Epithelial cell of proximal tubule (primary cell): ENCODE measurements at regions not wholly inside any gene's neighbourhood (a gene's known extent, or its start where the extent isn't known, plus 50 kb on each side); places are given as distances from the start of the nearest gene placed in this dataset.

Experiments
- DNase-seq: peaks from one replicate; pipeline ENCODE4 v3.0.0-alpha.2; 2011; ENCODE audit warnings: low read depth
- H3K4me3 ChIP-seq: 2 replicates; pipeline ENCODE4 v1.5.1; 2011; ENCODE audit warnings: low read depth, mild to moderate bottlenecking, low read length
- CTCF ChIP-seq: conservative IDR thresholded peaks from 2 replicates; pipeline ENCODE4 v1.5.1; 2012; ENCODE audit warnings: low read depth, mild to moderate bottlenecking, low read length

DNA sequence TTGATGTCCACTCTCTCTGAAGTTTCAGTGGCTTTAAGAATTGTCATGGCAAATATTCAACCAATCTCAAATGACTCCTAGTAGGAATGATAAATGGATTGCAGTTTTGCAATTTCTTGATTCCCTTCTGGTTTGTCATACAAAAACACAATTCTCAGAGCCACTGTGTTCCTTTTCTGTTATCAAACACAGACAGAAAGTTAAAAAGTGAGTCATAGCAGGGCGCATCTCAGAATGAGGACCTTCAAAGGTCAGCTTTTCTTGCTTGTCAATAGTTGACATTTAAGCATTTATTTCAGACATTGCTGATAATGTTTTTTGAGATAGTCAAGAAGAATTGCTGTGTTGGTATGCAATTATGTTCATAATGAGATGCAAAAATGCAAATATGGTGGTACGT lies 405.9 kb downstream of the NR2F2 start:
- H3K4me3 ChIP-seq: no peak overlapping the region
- DNase-seq: no peak
- no peak for TF ChIP-seq CTCF

DNA sequence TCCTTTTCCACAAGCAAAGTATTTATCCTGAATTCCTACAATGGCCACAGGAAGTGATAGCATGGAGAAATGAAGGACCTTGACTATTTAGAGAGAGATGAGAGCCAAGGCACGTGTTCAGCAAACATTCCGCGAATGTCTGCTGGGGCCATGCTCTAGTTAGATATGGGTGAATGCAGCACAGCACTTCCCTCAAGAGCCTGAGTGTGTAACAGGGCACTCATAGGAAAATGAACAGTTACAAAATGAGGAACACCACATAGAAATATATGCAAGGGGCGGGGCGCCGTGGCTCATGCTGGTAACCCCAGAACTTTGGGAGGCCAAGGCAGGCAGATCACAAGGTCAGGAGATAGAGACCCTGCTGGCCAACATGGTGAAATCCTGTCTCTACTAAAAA lies 406.9 kb downstream of the NR2F2 start:
- DNase-seq: no peak
- no peak overlapping the region for H3K4me3 ChIP-seq
- no peak for TF ChIP-seq CTCF

DNA sequence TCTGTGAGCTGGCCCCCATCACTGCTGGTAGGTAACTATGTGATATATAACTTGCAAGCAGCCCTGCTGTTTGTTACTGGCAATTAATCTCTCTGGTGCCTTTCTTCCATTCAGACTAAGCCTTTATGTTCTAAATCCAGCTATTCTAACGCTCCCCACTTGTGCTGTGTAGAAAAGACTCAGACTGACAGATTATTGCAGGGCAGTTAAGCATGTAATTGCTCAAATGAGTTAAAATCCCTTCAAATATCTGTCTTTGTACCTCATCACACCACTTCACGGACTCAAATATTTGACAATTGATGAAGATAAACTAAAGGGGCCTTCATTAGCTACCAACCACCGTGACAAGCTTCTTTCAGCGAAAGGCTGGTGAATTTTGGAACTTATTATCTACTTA lies 416.2 kb downstream of the NR2F2 start:
- DNase-seq: no peak
- TF ChIP-seq CTCF: no peak

DNA sequence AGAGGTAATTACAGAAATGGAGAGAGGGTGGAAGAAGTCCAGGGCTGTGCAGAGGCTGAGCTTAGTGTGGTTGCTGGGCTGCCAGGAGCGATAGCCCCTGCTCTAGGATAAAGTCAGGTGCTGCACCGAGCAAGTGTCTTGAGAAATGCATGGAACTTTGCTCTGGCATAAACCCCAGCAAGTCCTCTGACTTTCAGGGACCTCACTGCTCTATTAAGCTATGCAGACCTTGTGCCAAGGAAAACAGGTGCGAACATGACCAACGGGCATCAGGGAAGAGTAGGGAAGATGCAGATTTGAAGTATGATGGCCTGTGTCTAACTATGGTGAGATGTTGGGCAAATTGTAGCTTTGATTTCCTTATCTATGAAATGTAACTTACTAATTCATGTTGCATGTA lies 416.8 kb downstream of the NR2F2 start:
- no peak for TF ChIP-seq CTCF
- DNase-seq: no peak
- no peak overlapping the region for H3K4me3 ChIP-seq

More for the DNA sequence above, 416.2 kb downstream of the NR2F2 start:
- H3K4me3 ChIP-seq: no peak overlapping the region

DNA sequence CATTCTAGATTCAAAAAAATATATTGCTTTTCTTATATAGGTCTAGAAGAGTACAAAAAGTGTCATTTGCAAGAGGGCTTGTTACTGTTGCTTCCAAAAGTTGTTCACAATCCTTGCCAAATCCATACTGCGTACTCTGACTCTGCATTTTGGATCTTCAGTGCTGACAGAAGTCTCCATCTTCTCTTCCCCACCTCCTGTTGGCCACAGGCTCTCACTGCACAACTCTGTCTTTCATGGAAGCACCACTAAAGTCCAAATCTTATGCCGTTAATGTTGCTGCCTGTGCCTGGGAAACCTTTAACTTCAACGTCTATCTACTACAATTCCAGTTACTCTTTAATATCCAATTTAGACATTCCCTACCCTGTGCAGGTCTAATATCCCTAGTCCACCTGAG lies 419.9 kb downstream of the NR2F2 start:
- peak; percentile 27 for TF ChIP-seq CTCF
- H3K4me3 ChIP-seq: no peak overlapping the region
- no peak for DNase-seq

DNA sequence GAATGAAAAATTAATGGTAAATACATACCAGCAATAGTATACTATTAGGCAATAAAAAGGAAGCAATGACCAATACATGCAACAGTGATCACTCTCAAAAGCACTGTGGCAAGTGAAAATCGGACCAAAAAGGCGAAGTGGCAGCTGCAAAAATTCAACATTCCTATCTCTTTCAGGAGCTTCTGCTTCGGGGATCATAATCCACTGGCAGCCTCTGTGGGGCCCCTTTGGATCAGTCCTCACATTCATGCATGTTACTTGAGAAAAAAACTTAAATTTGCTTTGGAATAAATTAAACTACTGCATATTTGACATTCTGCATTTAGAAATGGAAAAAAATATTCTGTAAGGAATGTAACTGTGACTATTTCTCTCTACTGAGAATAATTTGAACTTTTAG lies 425.6 kb downstream of the NR2F2 start:
- DNase-seq: no peak
- no peak for TF ChIP-seq CTCF
- no peak overlapping the region for H3K4me3 ChIP-seq

GRCh38 chr15:96756656-96757055 lies 426.2 kb downstream of the NR2F2 start:
- TF ChIP-seq CTCF: no peak
- no peak for DNase-seq
- no peak overlapping the region for H3K4me3 ChIP-seq
